Ovary (tissue), 7 donors: ENCODE measurements at regions not wholly inside any gene's neighbourhood (a gene's known extent, or its start where the extent isn't known, plus 50 kb on each side); places are given as distances from the start of the nearest gene placed in this dataset.

ENCODE experiments used
- DNase-seq, 5 donors: peaks; one replicate each; pipeline ENCODE4 v3.0.0-alpha.2; 2019 to 2020
- H3K27ac ChIP-seq, 2 donors: fragments of 200-600 bp; one replicate each; pipeline versions ENCODE4 v1.5.1 to v1.8.0; 2019 to 2022
- H3K27me3 ChIP-seq: fragments of 200-600 bp; one replicate; pipeline ENCODE4 v1.8.0; 2022
- H3K36me3 ChIP-seq: fragments of 200-600 bp; sonication (generic); one replicate; pipeline ENCODE4 v1.5.1; 2019
- H3K4me1 ChIP-seq: one replicate; pipeline ENCODE4 v1.8.1; 2013; ENCODE audit warnings: mild to moderate bottlenecking, moderate library complexity; ENCODE audit not compliant: insufficient read depth
- H3K4me3 ChIP-seq: fragments of 200-600 bp; sonication (generic); one replicate; pipeline ENCODE4 v1.5.1; 2017
- H3K9me3 ChIP-seq, 2 donors: fragments of 200-600 bp in 1 of 2; sonication (generic) in 1 of 2; one replicate each; pipeline versions ENCODE4 v1.5.1 to v1.8.1; 2013 to 2019; ENCODE audit warnings: mild to moderate bottlenecking in 1 of 2, moderate library complexity in 1 of 2
- EP300 ChIP-seq: sonication (generic); formaldehyde crosslinking; IDR thresholded peaks from one replicate; pipeline ENCODE4 v1.6.1; 2017; ENCODE audit warnings: antibody characterized with exemption
- POLR2A ChIP-seq: fragments of 450-650 bp; IDR thresholded peaks from one replicate; pipeline ENCODE4 v1.6.1; 2017; ENCODE audit warnings: antibody characterized with exemption, mild to moderate bottlenecking, moderate library complexity
- WGBS, 3 donors: extraction: QIAGEN DNeasy Blood & Tissue Kit in 1 of 3; methylation state at CpG; one replicate each; pipeline versions ENCODE4 v1.1.5 to v1.1.7; 2013 to 2017; 5-methylcytosine and 5-hydroxymethylcytosine counted together
- intact Hi-C, 4 donors: fragments of 100-400 bp; cut with DNase I; formaldehyde crosslinking; loops; one replicate each; pipeline versions ENCODE4 v1.11.0 to v1.15.1; 2022 to 2023
- TF ChIP-seq, protein P1 (sequence below), 3 donors: fragments of 450-650 bp in 2 of 3; fragments of 200-600 bp in 1 of 3; IDR thresholded peaks; one replicate each; pipeline versions ENCODE4 v1.5.1 to v1.8.0; 2016 to 2022; ENCODE audit warnings: antibody characterized with exemption in 3 of 3, mild to moderate bottlenecking in 1 of 3
- donor health status: DM: no; HTN: no; CAD: no; lungs with moderate emphysema.
- donor health status: DM: no; HTN: no; CAD: no.
- donor health status: Bipolar disorder and iron deficiency.
- donor health status: DM: no; HTN: no; CAD: no.
- donor health status: DM: yes; HTN: yes; CAD: no.

DNA sequence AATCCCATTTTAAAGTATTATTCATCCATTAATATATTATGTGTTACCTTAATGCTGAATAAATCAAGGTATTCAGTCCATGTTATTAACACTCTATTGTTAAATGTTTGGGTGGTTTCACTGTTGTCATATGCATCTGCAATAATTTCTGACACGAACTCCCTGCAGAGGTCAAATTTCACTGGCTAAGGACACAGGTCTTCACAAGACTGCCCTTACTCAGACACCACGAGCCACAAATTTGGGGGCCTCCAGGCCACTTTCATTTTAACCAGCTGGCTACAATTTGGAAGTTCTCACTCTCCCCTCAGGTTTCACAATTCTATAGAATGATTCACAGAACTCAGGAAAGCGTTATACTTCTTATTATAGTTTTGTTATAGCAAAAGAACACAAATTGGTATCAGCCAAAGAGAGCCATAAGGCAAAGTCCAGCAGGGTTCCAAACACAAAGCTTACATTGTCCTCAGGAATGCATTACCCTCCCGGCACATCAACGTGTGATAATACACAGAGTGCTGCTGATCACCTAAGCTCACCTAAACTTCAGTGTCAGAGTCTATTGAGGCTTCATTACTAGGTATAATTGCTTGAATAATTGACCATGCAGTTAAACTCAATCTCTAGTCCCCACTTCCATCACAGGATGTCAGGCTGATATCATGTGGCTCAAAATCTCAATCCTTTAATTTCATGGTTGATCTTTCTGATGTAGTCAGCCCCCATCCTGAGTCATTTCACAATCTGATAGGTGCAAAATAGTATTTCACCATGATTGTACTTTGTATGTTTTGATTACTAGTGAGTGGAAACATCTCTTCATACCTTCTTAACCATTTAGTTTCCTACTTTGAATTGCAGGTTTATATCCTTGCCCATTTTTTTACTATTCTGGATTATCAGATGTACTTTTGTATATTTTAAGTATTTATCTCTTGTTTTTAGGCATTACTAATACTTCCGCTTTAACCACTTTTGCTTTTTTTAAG lies 441.4 kb upstream of the AGTR1 start:
- no peak for DNase-seq
- Histone ChIP-seq H3K36me3 (no peaks in the 10 kb centered on the region), H3K27me3 (no peaks in the 10 kb centered on the region), H3K4me3 (no peak overlapping the region), H3K9me3 (no peaks in the 10 kb centered on the region), H3K27ac (no peak overlapping the region), H3K4me1 (no peaks in the 10 kb centered on the region)
- WGBS, 3 donors: 75 to 79% (median 78%) methylated on average over 6 of the region's 6 CpGs
- no peak for TF ChIP-seq POLR2A
- TF ChIP-seq, protein P1, sequence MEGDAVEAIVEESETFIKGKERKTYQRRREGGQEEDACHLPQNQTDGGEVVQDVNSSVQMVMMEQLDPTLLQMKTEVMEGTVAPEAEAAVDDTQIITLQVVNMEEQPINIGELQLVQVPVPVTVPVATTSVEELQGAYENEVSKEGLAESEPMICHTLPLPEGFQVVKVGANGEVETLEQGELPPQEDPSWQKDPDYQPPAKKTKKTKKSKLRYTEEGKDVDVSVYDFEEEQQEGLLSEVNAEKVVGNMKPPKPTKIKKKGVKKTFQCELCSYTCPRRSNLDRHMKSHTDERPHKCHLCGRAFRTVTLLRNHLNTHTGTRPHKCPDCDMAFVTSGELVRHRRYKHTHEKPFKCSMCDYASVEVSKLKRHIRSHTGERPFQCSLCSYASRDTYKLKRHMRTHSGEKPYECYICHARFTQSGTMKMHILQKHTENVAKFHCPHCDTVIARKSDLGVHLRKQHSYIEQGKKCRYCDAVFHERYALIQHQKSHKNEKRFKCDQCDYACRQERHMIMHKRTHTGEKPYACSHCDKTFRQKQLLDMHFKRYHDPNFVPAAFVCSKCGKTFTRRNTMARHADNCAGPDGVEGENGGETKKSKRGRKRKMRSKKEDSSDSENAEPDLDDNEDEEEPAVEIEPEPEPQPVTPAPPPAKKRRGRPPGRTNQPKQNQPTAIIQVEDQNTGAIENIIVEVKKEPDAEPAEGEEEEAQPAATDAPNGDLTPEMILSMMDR (IDR thresholded peaks at IDR 0.05): no peak
- TF ChIP-seq EP300: no peak
- intact Hi-C loops: no loop called here

DNA sequence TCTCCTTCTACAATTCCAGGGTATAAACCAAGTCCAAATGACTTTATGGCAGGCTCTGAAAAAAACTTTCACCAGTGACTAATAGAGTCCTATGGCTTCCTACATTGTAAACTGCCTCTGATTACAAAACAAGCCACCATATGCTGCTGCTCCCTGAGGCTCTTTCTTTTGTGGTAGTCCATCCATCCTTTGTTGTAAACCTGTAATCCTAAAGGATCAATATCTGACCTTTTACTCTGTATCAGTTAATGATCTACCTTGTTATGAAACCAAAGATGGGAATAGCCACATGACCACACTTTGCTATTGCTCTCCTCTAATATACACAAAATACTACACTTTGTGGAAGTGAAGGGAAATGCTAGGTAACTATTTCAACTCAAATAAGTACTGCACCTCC lies 434.7 kb upstream of the AGTR1 start:
- intact Hi-C loops: no loop called here
- H3K36me3 ChIP-seq: no peaks in the 10 kb centered on the region
- H3K27me3 ChIP-seq: no peaks in the 10 kb centered on the region
- no peak overlapping the region for H3K4me3 ChIP-seq
- DNase-seq: no peak
- no peaks in the 10 kb centered on the region for H3K4me1 ChIP-seq
- no peak overlapping the region for H3K27ac ChIP-seq
- H3K9me3 ChIP-seq: no peaks in the 10 kb centered on the region
- TF ChIP-seq, protein P1 (IDR thresholded peaks at IDR 0.05): no peak
- TF ChIP-seq POLR2A (no peak), EP300 (no peak)

DNA sequence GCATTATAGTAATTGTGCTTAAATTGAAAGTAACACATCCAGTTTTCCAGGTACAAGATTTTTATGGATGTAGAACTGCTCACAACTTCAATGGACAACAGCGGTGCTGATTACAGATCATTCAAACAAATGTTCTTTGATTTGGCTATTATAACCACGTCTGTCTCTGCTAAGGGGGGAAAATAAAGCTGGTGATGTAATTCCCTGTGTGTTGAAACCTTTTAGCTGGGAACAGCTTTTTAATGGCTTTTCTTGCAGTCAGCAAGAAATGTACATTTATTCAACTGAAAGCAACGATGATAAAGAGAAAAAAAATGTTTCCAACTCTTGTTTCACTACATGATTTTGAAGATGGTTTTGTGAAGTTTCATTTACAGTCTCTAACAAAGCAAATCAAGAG lies 431.9 kb upstream of the AGTR1 start:
- Histone ChIP-seq H3K9me3 (no peaks in the 10 kb centered on the region), H3K4me1 (no peaks in the 10 kb centered on the region), H3K27ac (no peak overlapping the region), H3K27me3 (no peaks in the 10 kb centered on the region), H3K4me3 (no peak overlapping the region), H3K36me3 (no peaks in the 10 kb centered on the region)
- intact Hi-C loops: no loop called here
- no peak for DNase-seq
- TF ChIP-seq, protein P1 (IDR thresholded peaks at IDR 0.05): no peak
- no peak for TF ChIP-seq POLR2A
- TF ChIP-seq EP300: no peak
- 48 to 69% (median 59%) methylated on average over 3 of the region's 3 CpGs for WGBS, 3 donors

DNA sequence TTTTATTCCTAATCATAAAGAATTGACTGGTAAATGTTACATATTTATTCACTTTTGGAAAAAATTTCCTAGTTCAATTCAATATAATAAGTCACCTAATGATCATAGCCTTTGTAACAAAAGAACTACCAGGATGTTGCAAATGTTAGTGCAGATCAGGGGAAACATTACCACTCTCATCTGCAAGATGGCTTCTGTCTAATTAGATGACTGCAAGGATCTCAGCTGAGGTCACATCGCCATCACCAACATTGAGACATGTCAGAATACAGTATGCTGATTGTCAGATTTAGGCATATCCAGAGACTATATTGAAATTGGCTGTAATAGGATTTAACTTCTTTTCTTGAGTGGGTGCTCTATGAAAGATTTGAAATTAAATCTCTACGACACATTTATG lies 431.4 kb upstream of the AGTR1 start:
- Histone ChIP-seq H3K27me3 (no peaks in the 10 kb centered on the region), H3K9me3 (no peaks in the 10 kb centered on the region), H3K4me1 (no peaks in the 10 kb centered on the region), H3K27ac (no peak overlapping the region), H3K4me3 (no peak overlapping the region), H3K36me3 (no peaks in the 10 kb centered on the region)
- WGBS, 3 donors: 92 to 98% (median 95%) methylated on average over 2 of the region's 2 CpGs
- DNase-seq: no peak
- intact Hi-C loops: no loop called here
- no peak for TF ChIP-seq EP300
- TF ChIP-seq POLR2A: no peak
- TF ChIP-seq, protein P1 (IDR thresholded peaks at IDR 0.05): no peak
